GM19025 (cell line): ENCODE measurements at regions not wholly inside any gene's neighbourhood (a gene's known extent, or its start where the extent isn't known, plus 50 kb on each side); places are given as distances from the start of the nearest gene placed in this dataset.

ENCODE experiments used
- ATAC-seq: cut with Tn5 transposase; IDR thresholded peaks from one replicate; pipeline ENCODE4 v1.9.1; 2021; ENCODE audit warnings: mild to moderate bottlenecking, low read depth, moderate library complexity; ENCODE audit not compliant: unreplicated experiment

GRCh38 chr7:131904760-131905327, 348.4 kb upstream of the PODXL start:
- no peak for ATAC-seq

GRCh38 chr7:131903315-131903714, 346.9 kb upstream of the PODXL start:
- no peak for ATAC-seq

- ATAC-seq = no peak
Observed at GRCh38 chr7:131900785-131901287, 344.4 kb upstream of the PODXL start.

GRCh38 chr7:131899271-131900030, 343.0 kb upstream of the PODXL start:
- no peak for ATAC-seq

DNA sequence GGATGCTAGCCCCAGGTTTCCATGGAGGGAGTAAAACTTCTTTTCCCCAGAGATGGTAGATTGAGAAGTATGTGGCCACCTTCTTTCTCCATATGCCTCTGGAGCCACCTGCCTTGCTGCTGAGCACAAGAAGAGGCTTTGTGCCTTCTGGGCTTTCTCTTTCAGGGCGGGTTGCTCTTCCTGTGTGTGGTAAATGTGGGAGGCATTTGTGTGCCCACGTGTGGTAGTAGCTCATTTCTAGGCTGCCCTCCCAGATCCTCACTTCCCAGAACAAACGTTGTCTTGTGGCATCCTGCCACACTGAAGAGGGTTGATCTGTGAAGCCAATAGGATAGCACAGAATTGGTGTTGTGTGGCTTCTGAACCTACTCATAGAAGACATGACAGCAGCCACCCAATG, 342.0 kb upstream of the PODXL start:
- ATAC-seq = no peak

GRCh38 chr7:131897790-131898165, 341.4 kb upstream of the PODXL start:
- ATAC-seq = no peak

DNA sequence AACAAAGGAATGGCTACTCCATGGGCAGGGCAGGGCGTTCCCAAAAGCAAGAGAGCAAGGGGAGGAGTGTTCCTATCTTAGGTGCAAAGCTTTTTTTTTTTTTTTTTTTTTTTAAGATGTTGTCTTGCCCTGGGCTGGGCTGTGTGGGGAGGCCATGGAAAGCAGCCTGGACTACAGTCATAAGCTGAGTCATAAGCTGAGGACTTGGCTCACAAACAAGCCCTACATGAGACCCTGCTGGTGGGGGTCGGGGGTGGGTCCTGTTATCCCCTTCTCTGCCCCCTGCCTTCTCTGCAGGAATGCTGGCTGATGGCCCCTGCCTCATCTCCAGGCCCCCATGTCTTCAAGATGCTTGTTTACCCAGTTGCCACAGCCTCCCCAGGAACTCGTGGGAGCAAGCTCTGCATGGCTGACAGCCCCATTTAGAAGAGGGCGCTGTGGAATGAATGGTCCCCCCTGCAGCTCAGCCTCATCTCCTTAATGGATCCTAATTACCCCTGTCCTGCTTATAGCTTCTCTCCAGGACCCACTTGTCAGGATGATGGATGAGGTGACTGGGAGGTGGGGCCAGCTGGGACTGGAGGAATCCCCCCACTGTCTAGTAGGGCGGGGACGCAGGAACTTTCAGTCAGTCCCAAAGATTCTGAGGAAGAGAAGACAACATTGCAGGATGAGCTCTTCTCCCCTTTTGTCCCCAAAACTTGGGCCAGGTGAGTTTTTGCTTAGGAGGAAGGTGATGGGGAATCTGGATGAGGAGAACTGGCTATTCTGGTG, 340.8 kb upstream of the PODXL start:
- ATAC-seq = no peak

- ATAC-seq = no peak
Observed at GRCh38 chr7:131896165-131896863, 339.9 kb upstream of the PODXL start.

- no peak for ATAC-seq
Observed at GRCh38 chr7:131895541-131896164, 339.2 kb upstream of the PODXL start.

- no peak for ATAC-seq
Observed at GRCh38 chr7:131893631-131894340, 337.4 kb upstream of the PODXL start.

DNA sequence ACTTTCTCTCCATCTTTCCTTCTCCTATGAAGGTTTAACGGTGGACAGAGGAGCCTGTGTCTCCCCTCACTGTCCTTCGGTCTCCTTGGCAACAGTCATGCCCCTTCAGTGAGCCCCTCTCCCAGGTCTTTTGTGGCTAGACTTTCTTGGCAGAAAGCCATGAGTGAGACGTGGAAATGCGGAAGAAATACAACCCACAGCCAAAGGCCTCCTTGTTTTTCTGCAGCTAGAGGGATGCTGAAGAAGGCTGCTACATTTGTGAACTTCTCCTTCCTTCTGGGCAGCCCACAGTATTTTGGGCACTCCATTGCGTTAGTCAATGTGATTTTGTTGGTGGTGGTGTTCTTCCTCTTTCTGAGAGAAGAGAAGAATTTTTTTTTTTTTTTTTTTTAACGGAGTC, 333.7 kb upstream of the PODXL start:
- ATAC-seq = no peak

DNA sequence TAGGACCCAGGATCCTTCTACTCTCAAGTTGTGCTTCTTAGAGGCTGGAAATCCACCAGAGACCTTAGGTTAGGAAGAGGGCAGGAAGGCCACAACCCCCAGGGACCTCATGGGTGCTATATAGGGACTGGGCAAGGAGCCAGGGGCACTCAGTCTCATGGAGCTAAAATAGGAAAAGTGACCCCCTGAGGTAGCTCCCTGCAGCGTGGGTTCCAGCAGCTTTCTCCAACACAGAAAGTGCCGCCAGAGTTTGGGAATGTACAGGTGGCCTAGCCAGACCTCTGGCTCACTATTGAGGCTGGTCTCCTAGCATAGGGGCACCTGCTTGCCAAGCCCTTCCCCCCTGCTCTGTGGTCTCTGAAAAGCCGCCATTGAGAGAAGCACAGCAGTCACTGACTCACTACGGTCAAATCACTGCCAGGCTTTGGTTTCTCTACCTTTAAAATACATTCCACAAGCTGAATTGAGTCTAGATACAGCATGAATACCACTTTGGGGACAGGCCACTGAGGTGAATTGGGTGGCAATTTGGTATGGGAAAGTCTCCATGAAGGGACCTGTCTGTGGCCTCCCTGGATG, 333.2 kb upstream of the PODXL start:
- no peak for ATAC-seq

DNA sequence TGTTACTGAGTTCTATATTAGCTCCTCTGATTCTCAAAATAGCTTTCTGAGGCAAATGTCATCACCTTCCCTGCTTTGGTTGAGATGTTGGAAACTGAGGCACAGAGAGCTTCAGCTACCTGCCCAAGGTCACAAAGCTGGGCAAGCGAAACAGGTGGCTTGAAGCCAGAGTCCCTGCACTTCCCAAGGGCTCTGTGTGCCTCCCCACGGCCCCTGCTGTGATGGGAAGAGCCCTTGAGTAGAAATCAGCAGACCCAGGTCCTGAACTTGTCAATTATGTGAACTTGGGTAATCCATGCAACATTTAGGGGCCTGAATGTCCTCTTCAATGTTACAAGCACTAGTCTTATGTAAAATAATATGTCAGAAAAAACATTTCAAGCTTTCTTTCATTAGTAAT, 327.3 kb upstream of the PODXL start:
- ATAC-seq = no peak

DNA sequence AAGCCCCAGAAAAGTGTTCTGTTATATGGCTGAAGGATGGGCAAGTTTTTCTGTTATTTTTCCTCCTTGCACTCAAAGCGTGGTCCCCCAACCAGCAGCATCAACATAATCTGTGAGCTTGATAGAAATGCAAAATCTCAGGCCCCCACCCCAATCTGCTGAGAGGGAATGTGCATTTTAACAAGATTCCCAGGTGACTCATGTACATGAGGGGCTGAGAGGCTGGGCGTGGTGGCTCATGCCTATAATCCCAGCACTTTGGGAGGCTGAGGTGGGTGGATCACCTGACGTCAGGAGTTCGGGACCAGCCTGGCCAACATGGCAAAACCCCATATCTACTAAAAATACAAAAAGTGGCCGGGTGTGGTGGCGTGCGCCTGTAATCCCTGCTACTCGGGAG, 326.8 kb upstream of the PODXL start:
- no peak for ATAC-seq

DNA sequence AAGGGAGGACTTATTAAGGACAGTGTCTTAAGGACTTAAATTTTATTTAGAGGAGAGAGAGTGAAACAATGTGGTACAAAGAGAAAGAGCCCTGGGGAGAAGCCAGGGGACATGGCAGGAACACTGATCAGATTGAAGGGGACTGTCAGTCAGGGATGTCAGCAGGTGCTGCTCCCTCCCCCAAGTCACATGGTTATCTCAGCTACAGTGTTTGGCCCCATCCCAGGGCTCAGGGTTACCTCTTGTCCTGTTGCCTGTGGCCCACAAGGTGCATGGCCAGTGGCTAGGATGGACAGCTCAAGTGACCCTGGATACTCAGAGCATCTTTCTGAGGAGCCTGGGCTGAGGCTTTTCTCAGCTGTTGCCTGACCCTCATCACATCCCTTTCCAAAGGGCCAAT, 325.9 kb upstream of the PODXL start:
- no peak for ATAC-seq

DNA sequence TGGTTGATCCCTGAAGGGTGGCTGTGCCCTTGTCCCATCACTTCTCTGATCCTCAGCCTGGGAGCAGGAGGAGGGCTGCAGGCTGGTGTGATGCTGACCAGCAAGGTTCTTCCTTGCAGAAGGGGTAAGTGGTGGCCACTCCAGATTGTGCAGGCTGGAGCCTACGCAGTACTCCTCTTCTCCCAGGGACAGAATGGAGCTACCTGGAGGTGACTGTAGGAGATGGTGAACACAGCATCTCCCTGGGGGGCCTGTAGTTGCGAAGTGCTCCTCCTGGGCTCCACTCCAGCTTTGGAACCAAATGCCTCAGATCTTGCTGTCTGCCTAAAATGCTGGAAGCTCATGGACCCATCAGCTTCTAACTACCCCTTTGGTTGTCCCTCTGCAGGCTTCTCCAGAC, 323.6 kb upstream of the PODXL start:
- no peak for ATAC-seq

DNA sequence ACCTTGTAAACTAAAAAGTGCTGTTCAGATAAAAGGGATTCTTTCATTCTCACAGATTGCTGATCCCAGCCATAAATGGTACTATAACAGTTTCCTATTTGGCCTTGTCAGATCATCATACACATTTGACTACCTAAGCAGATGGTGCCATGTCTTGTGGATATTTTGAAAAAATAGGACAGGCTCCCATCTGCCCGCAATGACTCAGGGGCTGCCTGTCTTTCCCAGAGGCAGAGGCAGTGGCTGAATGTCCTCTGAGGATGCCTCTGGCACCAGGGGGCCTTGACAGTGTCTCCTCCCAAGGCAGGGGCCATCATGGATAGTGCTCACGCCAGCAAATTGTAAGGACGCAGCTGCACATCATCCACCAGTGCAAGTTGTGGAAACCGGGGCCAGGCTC, 323.0 kb upstream of the PODXL start:
- ATAC-seq = no peak

GRCh38 chr7:131878777-131879176, 322.3 kb upstream of the PODXL start:
- ATAC-seq = no peak

DNA sequence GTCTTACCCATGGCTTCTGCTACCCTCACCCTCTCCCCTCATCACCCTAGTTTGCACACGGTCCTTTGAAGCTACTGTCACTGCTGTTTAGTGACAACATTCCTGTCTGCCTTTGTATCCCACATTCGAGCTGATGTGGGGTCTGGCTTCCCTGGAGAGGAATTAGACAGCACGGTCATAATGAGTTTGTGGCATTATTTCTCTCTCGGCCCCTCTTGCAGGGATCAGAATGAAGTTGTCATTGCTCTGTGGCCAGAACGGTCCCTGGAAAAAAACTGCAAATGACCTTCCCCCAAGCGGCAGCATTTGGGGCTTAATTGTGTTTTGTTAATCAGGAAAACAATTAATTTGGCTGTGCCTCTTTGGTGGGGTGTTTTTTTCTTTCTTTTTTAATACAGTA, 317.2 kb upstream of the PODXL start:
- no peak for ATAC-seq

DNA sequence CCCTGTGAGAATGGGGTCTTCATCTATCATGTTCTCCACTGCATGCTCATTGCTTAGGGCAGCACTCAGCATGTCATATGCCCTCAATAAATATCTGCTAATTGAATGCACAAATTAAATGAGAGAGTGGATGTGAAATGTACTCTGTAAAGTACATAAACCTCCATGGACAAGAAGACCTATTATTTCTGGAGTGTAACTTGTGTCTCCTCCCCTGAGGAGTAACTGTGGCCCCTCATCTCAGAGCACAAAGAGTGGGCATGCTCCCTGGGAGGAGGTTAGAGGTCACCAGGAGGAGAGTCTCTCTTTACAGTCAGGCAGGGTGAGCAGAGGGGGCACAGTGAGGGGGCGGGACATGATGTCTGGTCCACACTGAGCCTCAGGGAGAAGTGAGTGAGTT, 313.6 kb upstream of the PODXL start:
- no peak for ATAC-seq
